ENCODE measurements at regions not wholly inside any gene's neighbourhood (a gene's known extent, or its start where the extent isn't known, plus 50 kb on each side); places are given as distances from the start of the nearest gene placed in this dataset.

GRCh38 chr1:191851799-191852595 is 306.3 kb upstream of the RGS18 start:
- no peaks in the 10 kb centered on the region for H3K27me3 ChIP-seq (ENCODE audit: insufficient read depth, low read length, poor library complexity, severe bottlenecking)
- Mint-ChIP-seq H3K36me3 (peaks cover 0 to 1% (median 0%) of the 10 kb centered on the region in 3 donors), H3K4me3 (no peak overlapping the region), H3K27ac (no peak overlapping the region), H3K27me3 (no peaks in the 10 kb centered on the region), H3K4me1 (no peaks in the 10 kb centered on the region), H3K9me3 (peaks cover 0 to 15% (median 6%) of the 10 kb centered on the region in 5 donors)
- no peaks in the 10 kb centered on the region for H3K9me3 ChIP-seq (ENCODE audit: low read length)
- H3K4me1 ChIP-seq (ENCODE audit: insufficient read depth, low read length) = no peaks in the 10 kb centered on the region
- H3K36me3 ChIP-seq (ENCODE audit: insufficient read depth, low read length) = no peaks in the 10 kb centered on the region
- no peak for DNase-seq
- ChIA-PET CTCF (no interaction called here), POLR2A (no interaction called here)
- H3K4me3 ChIP-seq (ENCODE audit: low read length) = no peak overlapping the region
- no peak overlapping the region for H3K27ac ChIP-seq (ENCODE audit: low read depth, low read length)

- no peak for DNase-seq
- H3K4me1 Mint-ChIP-seq = no peaks in the 10 kb centered on the region
These were observed 305.4 kb upstream of the RGS18 start for GRCh38 chr1:191852907-191853306.

DNA sequence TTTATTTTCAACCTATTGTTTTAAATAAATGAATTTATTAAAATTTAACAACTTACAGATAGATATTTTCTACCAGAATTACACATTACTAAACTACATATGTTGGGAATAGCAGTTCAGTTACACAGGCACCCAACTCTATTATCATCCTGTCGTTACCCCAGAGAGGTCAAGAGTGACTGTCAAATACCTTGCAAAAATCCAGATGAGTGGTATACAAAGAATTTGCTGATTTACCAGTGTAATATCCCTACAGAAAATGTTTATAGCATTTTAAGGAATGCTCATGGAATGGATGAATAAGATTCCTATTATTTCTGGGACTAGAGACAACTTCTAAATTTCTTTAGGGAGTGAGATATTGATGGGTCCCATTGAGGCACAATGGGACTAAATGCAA is 300.7 kb upstream of the RGS18 start:
- CTCF ChIA-PET = no interaction called here
- Histone ChIP-seq H3K9me3 (ENCODE audit: low read length) (no peaks in the 10 kb centered on the region), H3K27ac (ENCODE audit: low read depth, low read length) (no peak overlapping the region), H3K36me3 (ENCODE audit: insufficient read depth, low read length) (no peaks in the 10 kb centered on the region), H3K4me1 (ENCODE audit: insufficient read depth, low read length) (no peaks in the 10 kb centered on the region), H3K27me3 (ENCODE audit: insufficient read depth, low read length, poor library complexity, severe bottlenecking) (no peaks in the 10 kb centered on the region), H3K4me3 (ENCODE audit: low read length) (no peak overlapping the region)
- H3K4me3 Mint-ChIP-seq = no peak overlapping the region
- peaks cover 2 to 15% (median 6%) of the 10 kb centered on the region in 5 donors for H3K9me3 Mint-ChIP-seq
- POLR2A ChIA-PET = no interaction called here
- no peak for DNase-seq
- no peaks in the 10 kb centered on the region for H3K27me3 Mint-ChIP-seq
- peaks cover 0 to 1% (median 0%) of the 10 kb centered on the region in 3 donors for H3K36me3 Mint-ChIP-seq
- no peaks in the 10 kb centered on the region for H3K4me1 Mint-ChIP-seq
- no peak overlapping the region for H3K27ac Mint-ChIP-seq

More at GRCh38 chr1:191852907-191853306, 305.4 kb upstream of the RGS18 start:
- ChIA-PET POLR2A (no interaction called here), CTCF (no interaction called here)
- Histone ChIP-seq H3K9me3 (ENCODE audit: low read length) (no peaks in the 10 kb centered on the region), H3K27me3 (ENCODE audit: insufficient read depth, low read length, poor library complexity, severe bottlenecking) (no peaks in the 10 kb centered on the region), H3K36me3 (ENCODE audit: insufficient read depth, low read length) (no peaks in the 10 kb centered on the region), H3K4me1 (ENCODE audit: insufficient read depth, low read length) (no peaks in the 10 kb centered on the region), H3K27ac (ENCODE audit: low read depth, low read length) (no peak overlapping the region), H3K4me3 (ENCODE audit: low read length) (no peak overlapping the region)
- Mint-ChIP-seq H3K36me3 (peaks cover 0 to 1% (median 0%) of the 10 kb centered on the region in 3 donors), H3K27ac (no peak overlapping the region), H3K4me3 (no peak overlapping the region), H3K27me3 (no peaks in the 10 kb centered on the region), H3K9me3 (peaks cover 0 to 13% (median 2%) of the 10 kb centered on the region in 5 donors)

DNA sequence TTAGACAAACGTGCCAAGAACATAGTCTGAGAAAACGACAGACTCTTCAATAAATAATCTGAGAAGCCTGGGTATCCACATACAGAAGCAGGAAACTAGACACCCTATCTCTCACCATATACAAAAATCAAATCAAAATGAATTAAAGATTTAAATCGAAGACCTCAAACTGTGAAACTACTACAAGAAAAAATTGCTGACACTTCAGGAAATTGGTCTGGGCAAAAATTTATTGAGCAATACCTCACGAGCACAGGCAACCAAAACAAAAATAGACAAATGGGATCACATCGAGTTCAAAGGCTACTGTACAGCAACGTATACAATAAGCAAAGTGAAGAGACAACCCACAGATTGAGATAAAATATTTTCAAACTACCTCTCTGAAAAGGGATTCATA is 292.8 kb upstream of the RGS18 start:
- Histone ChIP-seq H3K36me3 (ENCODE audit: insufficient read depth, low read length) (no peaks in the 10 kb centered on the region), H3K4me3 (ENCODE audit: low read length) (no peak overlapping the region), H3K4me1 (ENCODE audit: insufficient read depth, low read length) (no peaks in the 10 kb centered on the region), H3K27ac (ENCODE audit: low read depth, low read length) (no peak overlapping the region), H3K27me3 (ENCODE audit: insufficient read depth, low read length, poor library complexity, severe bottlenecking) (no peaks in the 10 kb centered on the region), H3K9me3 (ENCODE audit: low read length) (no peaks in the 10 kb centered on the region)
- no peaks in the 10 kb centered on the region for H3K27me3 Mint-ChIP-seq
- no peaks in the 10 kb centered on the region for H3K4me1 Mint-ChIP-seq
- peaks cover 2 to 42% (median 10%) of the 10 kb centered on the region in 5 donors for H3K9me3 Mint-ChIP-seq
- no peak overlapping the region for H3K4me3 Mint-ChIP-seq
- POLR2A ChIA-PET = no interaction called here
- H3K36me3 Mint-ChIP-seq = no peaks in the 10 kb centered on the region
- no peak for DNase-seq
- no peak overlapping the region for H3K27ac Mint-ChIP-seq
- CTCF ChIA-PET = no interaction called here

DNA sequence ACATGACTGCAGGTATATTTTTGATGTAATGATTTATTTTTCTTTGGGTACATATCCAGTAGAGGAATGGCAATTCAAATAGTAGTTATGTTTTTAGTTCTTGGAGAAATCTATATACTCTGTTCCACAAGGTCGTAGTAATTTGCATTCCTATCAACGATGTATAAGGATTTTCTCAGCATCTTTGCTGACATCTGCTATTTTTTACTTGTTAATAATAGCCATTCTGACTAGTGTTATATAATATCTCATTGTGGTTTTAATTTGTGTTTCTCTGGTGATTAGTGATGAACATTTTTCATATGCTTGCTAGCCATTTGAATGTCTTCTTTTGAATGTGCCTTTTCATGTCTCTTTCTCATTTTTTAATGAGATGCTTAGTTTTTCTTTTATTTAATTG is 292.1 kb upstream of the RGS18 start:
- ChIA-PET CTCF (no interaction called here), POLR2A (no interaction called here)
- H3K27ac ChIP-seq (ENCODE audit: low read depth, low read length) = no peak overlapping the region

GRCh38 chr1:191869790-191870312 is 288.4 kb upstream of the RGS18 start:
- Histone ChIP-seq H3K4me3 (ENCODE audit: low read length) (no peak overlapping the region), H3K4me1 (ENCODE audit: insufficient read depth, low read length) (no peaks in the 10 kb centered on the region), H3K27ac (ENCODE audit: low read depth, low read length) (no peak overlapping the region), H3K27me3 (ENCODE audit: insufficient read depth, low read length, poor library complexity, severe bottlenecking) (no peaks in the 10 kb centered on the region), H3K9me3 (ENCODE audit: low read length) (no peaks in the 10 kb centered on the region), H3K36me3 (ENCODE audit: insufficient read depth, low read length) (no peaks in the 10 kb centered on the region)
- Mint-ChIP-seq H3K27ac (no peak overlapping the region), H3K27me3 (no peaks in the 10 kb centered on the region), H3K4me1 (no peaks in the 10 kb centered on the region), H3K36me3 (no peaks in the 10 kb centered on the region), H3K9me3 (peaks cover 0 to 20% (median 2%) of the 10 kb centered on the region in 5 donors), H3K4me3 (no peak overlapping the region)
- DNase-seq = no peak
- ChIA-PET POLR2A (no interaction called here), CTCF (no interaction called here)

More for the DNA sequence above, 292.1 kb upstream of the RGS18 start:
- no peak for DNase-seq
- H3K9me3 ChIP-seq (ENCODE audit: low read length) = no peaks in the 10 kb centered on the region
- no peak overlapping the region for H3K27ac Mint-ChIP-seq
- peaks cover 2 to 38% (median 10%) of the 10 kb centered on the region in 5 donors for H3K9me3 Mint-ChIP-seq
- H3K4me1 Mint-ChIP-seq = no peaks in the 10 kb centered on the region
- H3K4me1 ChIP-seq (ENCODE audit: insufficient read depth, low read length) = no peaks in the 10 kb centered on the region
- no peaks in the 10 kb centered on the region for H3K27me3 ChIP-seq (ENCODE audit: insufficient read depth, low read length, poor library complexity, severe bottlenecking)
- H3K4me3 Mint-ChIP-seq = no peak overlapping the region
- H3K27me3 Mint-ChIP-seq = no peaks in the 10 kb centered on the region
- no peaks in the 10 kb centered on the region for H3K36me3 Mint-ChIP-seq
- no peaks in the 10 kb centered on the region for H3K36me3 ChIP-seq (ENCODE audit: insufficient read depth, low read length)
- no peak overlapping the region for H3K4me3 ChIP-seq (ENCODE audit: low read length)

GRCh38 chr1:191870490-191870889 is 287.8 kb upstream of the RGS18 start:
- no peak for DNase-seq
- Histone ChIP-seq H3K4me3 (ENCODE audit: low read length) (no peak overlapping the region), H3K27me3 (ENCODE audit: insufficient read depth, low read length, poor library complexity, severe bottlenecking) (no peaks in the 10 kb centered on the region), H3K27ac (ENCODE audit: low read depth, low read length) (no peak overlapping the region), H3K4me1 (ENCODE audit: insufficient read depth, low read length) (no peaks in the 10 kb centered on the region), H3K9me3 (ENCODE audit: low read length) (no peaks in the 10 kb centered on the region), H3K36me3 (ENCODE audit: insufficient read depth, low read length) (no peaks in the 10 kb centered on the region)
- Mint-ChIP-seq H3K36me3 (no peaks in the 10 kb centered on the region), H3K27me3 (no peaks in the 10 kb centered on the region), H3K9me3 (peaks cover 0 to 20% (median 2%) of the 10 kb centered on the region in 5 donors), H3K4me1 (no peaks in the 10 kb centered on the region), H3K4me3 (no peak overlapping the region), H3K27ac (no peak overlapping the region)
- POLR2A ChIA-PET = no interaction called here
- CTCF ChIA-PET = no interaction called here

DNA sequence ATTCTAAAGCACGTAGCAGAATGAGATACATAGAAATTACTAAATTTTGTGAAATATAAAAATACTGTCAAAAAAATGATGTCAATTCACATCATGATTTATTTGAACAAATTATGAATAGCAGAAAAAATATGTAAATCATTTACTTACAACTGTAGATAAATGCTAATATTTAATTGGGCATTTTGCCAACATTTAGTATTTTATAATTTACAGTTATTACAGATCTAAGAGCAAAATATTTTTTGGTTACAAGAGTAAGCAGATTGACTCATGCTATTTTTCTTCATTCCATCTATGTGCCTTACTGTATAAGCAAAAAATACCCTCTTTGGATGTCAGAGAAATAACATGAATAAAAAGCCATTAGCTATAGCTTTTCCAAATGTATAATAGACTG is 282.3 kb upstream of the RGS18 start:
- Mint-ChIP-seq H3K27ac (no peak overlapping the region), H3K4me1 (no peaks in the 10 kb centered on the region), H3K9me3 (peaks cover 0 to 19% (median 3%) of the 10 kb centered on the region in 5 donors), H3K4me3 (no peak overlapping the region), H3K36me3 (no peaks in the 10 kb centered on the region), H3K27me3 (no peaks in the 10 kb centered on the region)
- no peaks in the 10 kb centered on the region for H3K27me3 ChIP-seq (ENCODE audit: insufficient read depth, low read length, poor library complexity, severe bottlenecking)
- no peak overlapping the region for H3K4me3 ChIP-seq (ENCODE audit: low read length)
- no peak overlapping the region for H3K27ac ChIP-seq (ENCODE audit: low read depth, low read length)
- DNase-seq = no peak
- H3K4me1 ChIP-seq (ENCODE audit: insufficient read depth, low read length) = no peaks in the 10 kb centered on the region
- no peaks in the 10 kb centered on the region for H3K36me3 ChIP-seq (ENCODE audit: insufficient read depth, low read length)
- H3K9me3 ChIP-seq (ENCODE audit: low read length) = no peaks in the 10 kb centered on the region
- POLR2A ChIA-PET = no interaction called here
- CTCF ChIA-PET = no interaction called here
